CD8-positive, alpha-beta memory T cell (primary cell): ENCODE measurements at regions not wholly inside any gene's neighbourhood (a gene's known extent, or its start where the extent isn't known, plus 50 kb on each side); places are given as distances from the start of the nearest gene placed in this dataset.
A peak's percentile ranks its signal among the peaks of the same experiment; 100 is the strongest.

ENCODE experiments used
- CTCF ChIA-PET: fragments of 350-600 bp; sonication (Branson Sonifier 250); formaldehyde crosslinking; loops from one replicate; lab custom pipeline; 2021; ENCODE audit warnings: antibody characterized with exemption; lab: Charles Lee
- POLR2A ChIA-PET: fragments of 350-600 bp; sonication (Branson Sonifier 250); formaldehyde crosslinking; loops from one replicate; lab custom pipeline; 2021; ENCODE audit warnings: antibody characterized with exemption; lab: Charles Lee
- DNase-seq, 5 donors: peaks; one replicate each; pipeline versions ENCODE4 v3.0.0 to v3.0.0-alpha.2; 2020 to 2022; ENCODE audit warnings: mixed read lengths in 1 of 5
- H3K27ac ChIP-seq: one replicate; pipeline ENCODE4 v1.7.0; 2013; ENCODE audit warnings: low read depth, mild to moderate bottlenecking, low read length, moderate library complexity
- H3K27me3 ChIP-seq: 2 replicates; pipeline ENCODE4 v1.7.0; 2013; ENCODE audit warnings: low read length, mild to moderate bottlenecking; ENCODE audit not compliant: insufficient read depth, poor library complexity, severe bottlenecking
- H3K36me3 ChIP-seq: 2 replicates; pipeline ENCODE4 v1.7.0; 2013; ENCODE audit warnings: mild to moderate bottlenecking, low read length, moderate library complexity; ENCODE audit not compliant: insufficient read depth
- H3K4me1 ChIP-seq: 2 replicates; pipeline ENCODE4 v1.7.0; 2013; ENCODE audit warnings: mild to moderate bottlenecking, low read length, moderate library complexity; ENCODE audit not compliant: insufficient read depth
- H3K4me3 ChIP-seq: 2 replicates; pipeline ENCODE4 v1.7.0; 2013; ENCODE audit warnings: mild to moderate bottlenecking, low read length
- H3K9me3 ChIP-seq: 2 replicates; pipeline ENCODE4 v1.7.0; 2013; ENCODE audit warnings: mild to moderate bottlenecking, low read length
- H3K27ac Mint-ChIP-seq, 8 donors: one replicate each; pipeline ENCODE4 v1.8.0; 2020 to 2021; ENCODE audit warnings: mixed read lengths in 8 of 8, mild to moderate bottlenecking in 6 of 8, inconsistent platforms in 3 of 8, moderate library complexity in 3 of 8
- H3K27me3 Mint-ChIP-seq, 2 donors: one replicate each; pipeline ENCODE4 v1.8.0; 2020 to 2021; ENCODE audit warnings: mixed read lengths in 2 of 2, mild to moderate bottlenecking in 1 of 2, moderate library complexity in 1 of 2
- H3K36me3 Mint-ChIP-seq, 3 donors: one replicate each; pipeline ENCODE4 v1.8.0; 2020 to 2021; ENCODE audit warnings: mixed read lengths in 3 of 3, inconsistent platforms in 1 of 3, mild to moderate bottlenecking in 1 of 3
- H3K4me1 Mint-ChIP-seq, 3 donors: one replicate each; pipeline ENCODE4 v1.8.0; 2020 to 2021; ENCODE audit warnings: mixed read lengths in 3 of 3, inconsistent platforms in 1 of 3, mild to moderate bottlenecking in 1 of 3
- H3K4me3 Mint-ChIP-seq, 7 donors: one replicate each; pipeline ENCODE4 v1.8.0; 2020 to 2021; ENCODE audit warnings: mixed read lengths in 7 of 7, mild to moderate bottlenecking in 6 of 7, moderate library complexity in 4 of 7, inconsistent platforms in 2 of 7
- H3K9me3 Mint-ChIP-seq, 5 donors: one replicate each; pipeline ENCODE4 v1.8.0; 2020 to 2022; ENCODE audit warnings: mixed read lengths in 5 of 5, mild to moderate bottlenecking in 3 of 5, moderate library complexity in 2 of 5, inconsistent platforms in 1 of 5

DNA sequence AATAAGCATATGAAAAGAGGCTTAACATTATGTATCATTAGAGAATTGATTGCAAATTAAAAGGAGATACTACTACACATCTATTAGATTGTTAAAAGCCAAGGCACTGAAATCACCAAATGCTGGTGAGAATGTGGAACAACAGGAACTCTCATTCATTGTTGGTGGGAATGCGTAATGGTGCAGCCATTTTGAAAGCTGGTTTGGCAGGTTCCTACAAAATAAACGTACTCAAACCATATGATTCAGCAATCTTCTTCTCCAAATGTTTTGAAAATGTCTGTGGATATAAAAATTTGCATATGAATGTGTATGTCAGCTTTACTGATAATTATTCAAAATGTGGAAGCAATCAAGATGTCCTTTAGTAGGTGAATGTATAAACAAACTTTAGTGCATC, 176.4 kb upstream of the PLET1 start:
- peaks cover 20 to 35% (median 25%) of the 10 kb centered on the region in 5 donors for H3K9me3 Mint-ChIP-seq
- Histone ChIP-seq H3K4me3 (no peak overlapping the region), H3K36me3 (no peaks in the 10 kb centered on the region), H3K4me1 (no peaks in the 10 kb centered on the region), H3K27ac (no peak overlapping the region), H3K27me3 (no peaks in the 10 kb centered on the region), H3K9me3 (no peaks in the 10 kb centered on the region)
- no peak overlapping the region for H3K4me3 Mint-ChIP-seq
- H3K27me3 Mint-ChIP-seq = peaks cover 10 to 30% of the 10 kb centered on the region in 2 donors
- no peak overlapping the region for H3K27ac Mint-ChIP-seq
- H3K4me1 Mint-ChIP-seq = no peaks in the 10 kb centered on the region
- no peak for DNase-seq
- ChIA-PET POLR2A (no interaction called here), CTCF (no interaction called here)
- H3K36me3 Mint-ChIP-seq = peaks cover 0 to 4% (median 4%) of the 10 kb centered on the region in 3 donors

DNA sequence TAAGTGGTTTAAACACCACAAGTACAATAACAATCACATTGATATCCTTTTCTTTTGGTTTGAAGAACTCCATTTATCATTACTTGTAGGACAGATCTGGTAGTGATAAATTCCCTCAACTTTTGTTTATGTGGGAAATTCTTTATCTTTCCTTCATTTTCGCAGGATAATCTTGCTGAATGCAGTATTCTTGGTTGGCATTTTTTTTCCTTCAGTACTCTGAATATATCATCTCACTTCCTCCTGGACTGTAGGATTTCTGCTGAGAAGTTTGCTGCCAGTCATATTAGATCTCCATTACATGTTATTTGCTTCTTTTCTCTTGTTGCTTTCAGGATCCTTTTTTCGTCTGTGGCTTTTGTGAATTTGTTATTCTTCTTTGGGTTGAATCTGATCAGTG, 179.0 kb upstream of the PLET1 start:
- Mint-ChIP-seq H3K4me1 (no peaks in the 10 kb centered on the region), H3K4me3 (no peak overlapping the region), H3K36me3 (peaks cover 0 to 4% (median 4%) of the 10 kb centered on the region in 3 donors), H3K27ac (no peak overlapping the region), H3K9me3 (peaks cover 20 to 42% (median 31%) of the 10 kb centered on the region in 5 donors), H3K27me3 (peaks cover 7 to 12% of the 10 kb centered on the region in 2 donors)
- H3K27ac ChIP-seq = no peak overlapping the region
- H3K27me3 ChIP-seq = no peaks in the 10 kb centered on the region
- no peaks in the 10 kb centered on the region for H3K36me3 ChIP-seq
- H3K9me3 ChIP-seq = no peaks in the 10 kb centered on the region
- H3K4me1 ChIP-seq = no peaks in the 10 kb centered on the region
- ChIA-PET POLR2A (no interaction called here), CTCF (no interaction called here)
- H3K4me3 ChIP-seq = no peak overlapping the region
- no peak for DNase-seq

GRCh38 chr11:112440518-112440917, 179.9 kb upstream of the PLET1 start:
- ChIA-PET POLR2A (no interaction called here), CTCF (interaction anchor here (0.9 kb wide), 1 partner anchor 14 kb away, joined by 3 read pairs; no protein-coding TSS in a partner anchor)
- Mint-ChIP-seq H3K4me3 (no peak overlapping the region), H3K36me3 (peaks cover 0 to 5% (median 1%) of the 10 kb centered on the region in 3 donors), H3K27me3 (peaks cover 4 to 7% of the 10 kb centered on the region in 2 donors), H3K4me1 (no peaks in the 10 kb centered on the region), H3K9me3 (peaks cover 28 to 47% (median 38%) of the 10 kb centered on the region in 5 donors), H3K27ac (no peak overlapping the region)
- Histone ChIP-seq H3K27ac (no peak overlapping the region), H3K4me1 (no peaks in the 10 kb centered on the region), H3K4me3 (no peak overlapping the region), H3K36me3 (no peaks in the 10 kb centered on the region), H3K9me3 (no peaks in the 10 kb centered on the region), H3K27me3 (no peaks in the 10 kb centered on the region)
- no peak for DNase-seq

DNA sequence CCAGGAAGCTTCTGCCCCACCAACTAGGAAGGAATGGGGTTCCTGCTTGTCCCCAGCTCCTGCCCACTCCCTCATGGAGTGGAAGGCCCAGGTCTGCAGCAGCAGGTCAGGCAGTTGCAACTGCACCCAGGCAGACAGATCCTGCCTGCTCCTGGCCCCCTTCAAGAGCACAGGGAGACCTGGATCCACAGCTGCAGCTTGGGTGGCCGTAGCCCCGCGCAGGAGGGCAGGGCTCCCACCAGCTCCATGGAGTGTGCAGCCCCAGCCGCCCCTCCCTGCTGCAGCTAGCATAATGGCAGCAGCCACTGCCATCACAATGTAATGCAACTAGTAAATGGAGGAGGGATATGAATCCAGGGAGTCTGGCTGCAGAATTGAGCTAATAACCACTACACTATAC, 187.5 kb upstream of the PLET1 start:
- ChIA-PET CTCF (no interaction called here), POLR2A (no interaction called here)
- Mint-ChIP-seq H3K9me3 (peaks cover 12 to 18% (median 15%) of the 10 kb centered on the region in 5 donors), H3K27ac (no peak overlapping the region), H3K36me3 (peaks cover 0 to 5% (median 0%) of the 10 kb centered on the region in 3 donors), H3K4me3 (no peak overlapping the region), H3K4me1 (no peaks in the 10 kb centered on the region), H3K27me3 (peaks cover 3 to 11% of the 10 kb centered on the region in 2 donors)
- no peak overlapping the region for H3K27ac ChIP-seq
- DNase-seq = no peak
- H3K27me3 ChIP-seq = no peaks in the 10 kb centered on the region
- no peaks in the 10 kb centered on the region for H3K4me1 ChIP-seq
- H3K4me3 ChIP-seq = no peak overlapping the region
- H3K36me3 ChIP-seq = no peaks in the 10 kb centered on the region
- no peaks in the 10 kb centered on the region for H3K9me3 ChIP-seq

DNA sequence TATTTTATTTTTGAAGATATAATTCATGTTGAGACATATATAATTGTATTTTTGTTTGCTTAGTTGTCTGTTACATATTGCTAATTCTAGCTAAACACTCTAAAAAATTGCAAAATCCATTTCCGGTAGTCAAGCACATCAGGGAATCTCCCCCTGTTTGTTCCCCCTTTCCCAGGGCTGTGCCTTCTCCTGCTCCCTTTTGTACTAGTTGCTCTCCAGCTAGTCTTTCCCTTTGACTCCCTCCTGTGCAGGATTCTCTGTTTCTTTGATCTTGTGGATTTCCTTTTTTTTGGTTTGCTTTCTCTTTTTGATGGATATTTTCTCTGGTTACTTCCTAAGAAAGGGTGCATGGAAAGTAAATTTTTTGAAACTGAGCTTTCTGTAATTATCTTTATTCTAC, 188.1 kb upstream of the PLET1 start:
- Mint-ChIP-seq H3K9me3 (peaks cover 12 to 18% (median 15%) of the 10 kb centered on the region in 5 donors), H3K36me3 (peaks cover 0 to 5% (median 0%) of the 10 kb centered on the region in 3 donors), H3K4me1 (no peaks in the 10 kb centered on the region), H3K4me3 (no peak overlapping the region), H3K27ac (no peak overlapping the region), H3K27me3 (peaks cover 3 to 11% of the 10 kb centered on the region in 2 donors)
- H3K27me3 ChIP-seq = no peaks in the 10 kb centered on the region
- H3K4me3 ChIP-seq = no peak overlapping the region
- H3K27ac ChIP-seq = no peak overlapping the region
- H3K4me1 ChIP-seq = no peaks in the 10 kb centered on the region
- ChIA-PET CTCF (no interaction called here), POLR2A (no interaction called here)
- H3K9me3 ChIP-seq = no peaks in the 10 kb centered on the region
- no peak for DNase-seq
- H3K36me3 ChIP-seq = no peaks in the 10 kb centered on the region

GRCh38 chr11:112451250-112451649, 190.6 kb upstream of the PLET1 start:
- Histone ChIP-seq H3K4me1 (no peaks in the 10 kb centered on the region), H3K27ac (no peak overlapping the region), H3K36me3 (no peaks in the 10 kb centered on the region), H3K27me3 (no peaks in the 10 kb centered on the region), H3K4me3 (no peak overlapping the region), H3K9me3 (no peaks in the 10 kb centered on the region)
- Mint-ChIP-seq H3K27me3 (peaks cover 1 to 9% of the 10 kb centered on the region in 2 donors), H3K4me3 (no peak overlapping the region), H3K27ac (no peak overlapping the region), H3K36me3 (no peaks in the 10 kb centered on the region), H3K4me1 (no peaks in the 10 kb centered on the region), H3K9me3 (peaks cover 0 to 2% (median 0%) of the 10 kb centered on the region in 5 donors)
- POLR2A ChIA-PET = no interaction called here
- CTCF ChIA-PET = no interaction called here
- no peak for DNase-seq

DNA sequence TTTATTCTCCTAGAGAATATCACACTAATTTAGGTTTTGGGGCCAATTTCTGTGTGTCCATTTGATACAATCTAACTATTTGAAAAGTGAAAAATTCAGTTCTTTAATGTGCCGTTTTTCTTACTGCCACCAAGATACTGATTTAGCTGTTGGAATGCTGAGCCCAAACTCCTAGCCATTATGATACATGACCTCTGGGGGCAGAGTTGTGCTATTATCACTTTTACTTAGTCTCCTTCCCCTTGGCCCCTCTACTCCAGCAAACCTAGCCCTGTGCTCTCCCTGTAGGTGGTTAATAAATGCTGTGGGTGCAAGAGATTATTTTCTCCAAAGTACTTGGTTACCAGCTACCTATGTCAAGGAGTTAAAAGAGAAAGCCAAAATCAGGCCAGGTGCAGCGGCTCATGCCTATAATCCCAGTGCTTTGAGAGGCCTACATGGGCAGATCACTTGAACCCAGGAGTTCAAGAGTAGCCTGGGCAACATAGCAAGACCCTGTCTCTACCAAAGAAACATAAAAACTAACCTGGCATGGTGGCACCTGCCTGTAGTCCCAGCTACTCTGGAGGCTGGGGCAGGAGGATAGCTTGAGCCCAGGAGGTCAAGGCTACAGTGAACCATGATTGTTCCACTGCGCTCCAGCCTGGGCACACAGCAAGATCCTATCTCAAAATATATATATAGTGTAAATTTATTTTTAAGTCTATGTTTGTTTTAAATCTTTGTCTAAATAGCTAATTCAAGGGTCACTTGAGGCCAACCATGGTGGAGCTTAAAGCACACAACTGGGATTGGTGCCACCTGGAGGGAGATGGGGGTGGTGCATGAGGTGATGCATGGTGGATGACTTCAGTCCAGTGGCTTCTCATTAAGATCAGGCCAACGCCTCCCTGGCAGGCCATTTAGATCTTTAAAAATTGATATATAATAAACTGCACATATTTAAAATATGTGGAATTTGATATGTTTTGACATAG, 193.2 kb upstream of the PLET1 start:
- ChIA-PET CTCF (interaction anchor here (0.8 to 1.4 kb wide), 4 partner anchors 9 to 174 kb away, joined by 3 to 5 read pairs (median 4); no protein-coding TSS in a partner anchor), POLR2A (no interaction called here)
- no peaks in the 10 kb centered on the region for H3K9me3 ChIP-seq
- no peaks in the 10 kb centered on the region for H3K9me3 Mint-ChIP-seq
- H3K27ac ChIP-seq = no peak overlapping the region
- no peaks in the 10 kb centered on the region for H3K36me3 Mint-ChIP-seq
- DNase-seq = peak; percentile 2 to 49 (median 10)
- peaks cover 0 to under 1% (median under 1%) of the 10 kb centered on the region in 3 donors for H3K4me1 Mint-ChIP-seq
- no peaks in the 10 kb centered on the region for H3K27me3 ChIP-seq
- no peak overlapping the region for H3K27ac Mint-ChIP-seq
- no peak overlapping the region for H3K4me3 Mint-ChIP-seq
- H3K4me3 ChIP-seq = no peak overlapping the region
- H3K27me3 Mint-ChIP-seq = peaks cover 1 to 7% of the 10 kb centered on the region in 2 donors
- H3K4me1 ChIP-seq = no peaks in the 10 kb centered on the region
- H3K36me3 ChIP-seq = no peaks in the 10 kb centered on the region

DNA sequence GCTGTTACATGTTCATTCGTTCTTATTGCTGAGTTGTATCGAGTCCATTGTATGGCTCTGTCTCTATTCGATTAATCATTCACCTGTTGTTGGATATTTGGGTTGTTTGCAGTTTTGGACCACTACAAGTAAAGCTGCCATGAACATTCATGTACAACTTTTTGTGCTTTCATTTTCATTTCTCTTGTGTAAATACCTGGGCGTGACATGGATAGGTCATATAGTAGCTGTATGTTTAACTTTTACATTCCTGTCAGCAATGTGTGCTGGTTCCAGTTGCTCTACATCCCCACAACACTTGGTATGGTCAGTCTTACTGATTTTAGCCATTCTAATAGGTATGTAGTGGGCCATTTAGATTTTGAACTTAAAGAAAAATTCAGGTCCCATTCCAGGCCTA, 194.2 kb upstream of the PLET1 start:
- Histone ChIP-seq H3K4me3 (no peak overlapping the region), H3K9me3 (no peaks in the 10 kb centered on the region), H3K27ac (no peak overlapping the region), H3K27me3 (no peaks in the 10 kb centered on the region), H3K4me1 (no peaks in the 10 kb centered on the region), H3K36me3 (no peaks in the 10 kb centered on the region)
- no peak for DNase-seq
- ChIA-PET POLR2A (no interaction called here), CTCF (interaction anchor here (1.1 to 1.4 kb wide), 3 partner anchors 14 to 175 kb away, joined by 3 to 4 read pairs (median 3); no protein-coding TSS in a partner anchor)
- Mint-ChIP-seq H3K4me1 (peaks cover 4 to 8% (median 7%) of the 10 kb centered on the region in 3 donors), H3K27ac (no peak overlapping the region), H3K36me3 (no peaks in the 10 kb centered on the region), H3K4me3 (no peak overlapping the region), H3K27me3 (peaks cover 1 to 7% of the 10 kb centered on the region in 2 donors), H3K9me3 (no peaks in the 10 kb centered on the region)
